HCT116 (cell line): ENCODE measurements at regions not wholly inside any gene's neighbourhood (a gene's known extent, or its start where the extent isn't known, plus 50 kb on each side); places are given as distances from the start of the nearest gene placed in this dataset.

ENCODE experiments used
- ELF1 ChIP-seq: IDR thresholded peaks from 2 replicates; pipeline ENCODE4 v1.6.1; 2012; ENCODE audit warnings: low read depth, borderline replicate concordance
- POLR2A ChIP-seq: IDR thresholded peaks from 2 replicates; pipeline ENCODE4 v1.7.0; 2011; ENCODE audit warnings: borderline replicate concordance; ENCODE audit not compliant: insufficient read depth, insufficient read length; ENCODE audit errors: extremely low read depth
- SRF ChIP-seq: IDR thresholded peaks from 2 replicates; pipeline ENCODE4 v1.6.1; 2012; ENCODE audit warnings: low read depth
- TCF7L2 ChIP-seq: IDR thresholded peaks from 2 replicates; pipeline ENCODE4 v1.7.0; 2011; ENCODE audit warnings: borderline replicate concordance, inconsistent platforms; ENCODE audit not compliant: insufficient read depth, insufficient read length; ENCODE audit errors: extremely low read depth
- ZNF274 ChIP-seq: fragments of 200-500 bp; sonication (Bioruptor generic); IDR thresholded peaks from 2 replicates; pipeline ENCODE4 v1.6.1; 2014; ENCODE audit warnings: mild to moderate bottlenecking, low read depth, low read length, inconsistent platforms

- TF ChIP-seq POLR2A: no peak
- TF ChIP-seq ZNF274: no peak
- no peak for TF ChIP-seq TCF7L2
- TF ChIP-seq SRF: no peak
- TF ChIP-seq ELF1: no peak
Measured at GRCh38 chr21:38670861-38671260, 134.9 kb upstream of the ETS2 start.
